CD14-positive monocyte (primary cell): ENCODE measurements at regions not wholly inside any gene's neighbourhood (a gene's known extent, or its start where the extent isn't known, plus 50 kb on each side); places are given as distances from the start of the nearest gene placed in this dataset.
A peak's percentile ranks its signal among the peaks of the same experiment; 100 is the strongest.

Experiments
- DNase-seq, 3 donors: peaks; one replicate each; pipeline ENCODE4 v3.0.0-alpha.2; 2011 to 2022
- H2AFZ ChIP-seq: 2 replicates; pipeline ENCODE4 v1.6.0; 2012; ENCODE audit warnings: mild to moderate bottlenecking, low read depth, low read length, inconsistent platforms; ENCODE audit not compliant: insufficient read depth, poor library complexity, severe bottlenecking
- H3K27ac ChIP-seq, 2 donors: 1 replicate in 1 of 2; 2 replicates in 1 of 2; pipeline ENCODE4 v1.5.1; 2012 to 2013; ENCODE audit warnings: low read length in 2 of 2, control low read depth in 1 of 2, inconsistent platforms in 1 of 2, low read depth in 1 of 2, mild to moderate bottlenecking in 1 of 2
- H3K27me3 ChIP-seq, 2 donors: one replicate each; pipeline versions ENCODE4 v1.6.0 to v1.6.1; 2011 to 2013; ENCODE audit warnings: low read length in 2 of 2; ENCODE audit not compliant: control insufficient read depth in 2 of 2, insufficient read depth in 2 of 2
- H3K36me3 ChIP-seq, 2 donors: replicated peaks in 1 of 2; 1 replicate in 1 of 2; 2 replicates in 1 of 2; pipeline versions ENCODE4 v1.5.1 to v1.6.1; 2012 to 2013; ENCODE audit warnings: low read length in 2 of 2, control low read depth in 1 of 2, inconsistent platforms in 1 of 2, mild to moderate bottlenecking in 1 of 2; ENCODE audit not compliant: insufficient read depth in 2 of 2, control insufficient read depth in 1 of 2
- H3K4me1 ChIP-seq, 2 donors: 1 replicate in 1 of 2; 2 replicates in 1 of 2; pipeline versions ENCODE4 v1.5.1 to v1.6.1; 2012 to 2013; ENCODE audit warnings: low read length in 2 of 2, control low read depth in 1 of 2, inconsistent platforms in 1 of 2, mild to moderate bottlenecking in 1 of 2, moderate library complexity in 1 of 2; ENCODE audit not compliant: insufficient read depth in 2 of 2, control insufficient read depth in 1 of 2
- H3K4me2 ChIP-seq: replicated peaks from 2 replicates; pipeline ENCODE3; 2012; ENCODE audit warnings: low read length, moderate library complexity, mild to moderate bottlenecking; ENCODE audit not compliant: poor library complexity, severe bottlenecking; ENCODE audit errors: extremely low read depth
- H3K4me3 ChIP-seq, 3 experiments: fragments of 200-600 bp in 1 of 3; sonication (generic) in 1 of 3; replicated peaks in 1 of 3; 1 replicate in 2 of 3; 2 replicates in 1 of 3; pipeline ENCODE4 v1.5.1; 2011 to 2013; ENCODE audit warnings: low read length in 3 of 3, mild to moderate bottlenecking in 3 of 3, control low read depth in 2 of 3, low read depth in 2 of 3, inconsistent platforms in 1 of 3, moderate library complexity in 1 of 3
- H3K79me2 ChIP-seq: 2 replicates; pipeline ENCODE4 v1.6.0; 2012; ENCODE audit warnings: mild to moderate bottlenecking, control low read depth, inconsistent platforms, low read length, moderate library complexity; ENCODE audit not compliant: insufficient read depth
- H3K9ac ChIP-seq: 2 replicates; pipeline ENCODE4 v1.6.0; 2017; ENCODE audit warnings: low read length, mild to moderate bottlenecking; ENCODE audit not compliant: insufficient read depth, poor library complexity, severe bottlenecking
- H3K9me3 ChIP-seq, 2 donors: replicated peaks in 1 of 2; 1 replicate in 1 of 2; 2 replicates in 1 of 2; pipeline versions ENCODE4 v1.5.1 to v1.6.1; 2012 to 2013; ENCODE audit warnings: low read length in 2 of 2, control low read depth in 1 of 2; ENCODE audit not compliant: control insufficient read depth in 1 of 2, insufficient read depth in 1 of 2
- H4K20me1 ChIP-seq: 2 replicates; pipeline ENCODE4 v1.6.0; 2012; ENCODE audit warnings: mild to moderate bottlenecking, low read length, control low read depth, moderate library complexity; ENCODE audit not compliant: insufficient read depth
- H3K27ac Mint-ChIP-seq, 7 donors: one replicate each; pipeline ENCODE4 v1.8.0; 2020; ENCODE audit warnings: mild to moderate bottlenecking in 7 of 7, mixed read lengths in 7 of 7, moderate library complexity in 6 of 7, inconsistent platforms in 2 of 7
- H3K27me3 Mint-ChIP-seq, 3 donors: one replicate each; pipeline ENCODE4 v1.8.0; 2021 to 2022; ENCODE audit warnings: low read depth in 3 of 3, mild to moderate bottlenecking in 3 of 3, mixed read lengths in 3 of 3, moderate library complexity in 3 of 3, inconsistent platforms in 1 of 3
- H3K36me3 Mint-ChIP-seq, 2 donors: one replicate each; pipeline ENCODE4 v1.8.0; 2020; ENCODE audit warnings: mixed read lengths in 2 of 2, inconsistent platforms in 1 of 2, mild to moderate bottlenecking in 1 of 2
- H3K4me1 Mint-ChIP-seq: one replicate; pipeline ENCODE4 v1.8.0; 2020; ENCODE audit warnings: mild to moderate bottlenecking, mixed read lengths
- H3K4me3 Mint-ChIP-seq, 2 donors: one replicate each; pipeline ENCODE4 v1.8.0; 2020; ENCODE audit warnings: mild to moderate bottlenecking in 2 of 2, mixed read lengths in 2 of 2, moderate library complexity in 1 of 2
- H3K9me3 Mint-ChIP-seq, 7 donors: one replicate each; pipeline ENCODE4 v1.8.0; 2020 to 2022; ENCODE audit warnings: mixed read lengths in 7 of 7, mild to moderate bottlenecking in 6 of 7, moderate library complexity in 6 of 7, inconsistent platforms in 2 of 7
- CTCF ChIP-seq: fragments of 200-600 bp; IDR thresholded peaks from one replicate; pipeline ENCODE4 v1.8.0; 2022; ENCODE audit warnings: antibody characterized with exemption, mild to moderate bottlenecking
- WGBS: methylation state at CpG from one replicate; pipeline ENCODE4 v1.1.5; 2013; ENCODE audit warnings: missing lambda C conversion rate; ENCODE audit not compliant: insufficient coverage; 5-methylcytosine and 5-hydroxymethylcytosine counted together
- intact Hi-C, 2 donors: fragments of 100-400 bp; cut with micrococcal nuclease; formaldehyde crosslinking; loops; one replicate each; pipeline versions ENCODE4 v1.15.0 to v1.15.1; 2023

- H4K20me1 ChIP-seq = no peaks in the 10 kb centered on the region
- no peak overlapping the region for H3K27ac Mint-ChIP-seq
- H3K27ac ChIP-seq = no peak overlapping the region
- H3K27me3 Mint-ChIP-seq = peaks cover 0 to 8% (median 6%) of the 10 kb centered on the region in 3 donors
- WGBS = 98% methylated on average over 9 of the region's 9 CpGs
- H2AFZ ChIP-seq = no peak overlapping the region
- no peaks in the 10 kb centered on the region for H3K36me3 Mint-ChIP-seq
- no peak overlapping the region for H3K9ac ChIP-seq
- TF ChIP-seq CTCF = no peak
- H3K4me3 ChIP-seq = no peak overlapping the region
- H3K4me1 ChIP-seq = no peaks in the 10 kb centered on the region
- no peak for DNase-seq
- intact Hi-C loops = no loop called here
- H3K27me3 ChIP-seq = no peaks in the 10 kb centered on the region
- H3K9me3 ChIP-seq = no peaks in the 10 kb centered on the region
- no peak overlapping the region for H3K4me3 Mint-ChIP-seq
- no peaks in the 10 kb centered on the region for H3K36me3 ChIP-seq
- H3K4me1 Mint-ChIP-seq = no peaks in the 10 kb centered on the region
- no peak overlapping the region for H3K4me2 ChIP-seq
- H3K9me3 Mint-ChIP-seq = no peaks in the 10 kb centered on the region
- H3K79me2 ChIP-seq = no peaks in the 10 kb centered on the region
Observed at GRCh38 chr7:47721670-47722069, 139.8 kb upstream of the TNS3 start.

DNA sequence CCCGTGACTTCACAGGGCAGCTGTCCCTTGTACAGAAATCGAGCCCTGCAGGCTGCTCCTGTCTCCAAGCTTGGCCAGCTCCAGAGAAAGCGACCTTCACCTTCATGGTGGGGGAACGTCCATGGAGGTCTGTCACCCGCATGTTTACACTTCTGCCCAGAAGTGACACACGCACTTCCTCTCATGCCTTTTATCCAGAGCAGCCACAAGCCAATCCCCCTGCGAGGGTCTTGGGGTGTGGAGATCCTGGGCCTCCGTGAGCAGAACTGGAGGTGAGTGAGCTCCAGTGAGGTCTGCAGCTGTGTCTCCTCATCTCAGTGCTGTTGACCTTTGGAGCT, 139.0 kb upstream of the TNS3 start:
- DNase-seq = no peak
- Histone ChIP-seq H3K9me3 (no peaks in the 10 kb centered on the region), H2AFZ (no peak overlapping the region), H3K36me3 (no peaks in the 10 kb centered on the region), H3K4me3 (no peak overlapping the region), H4K20me1 (no peaks in the 10 kb centered on the region), H3K9ac (no peak overlapping the region), H3K4me1 (no peaks in the 10 kb centered on the region), H3K27ac (no peak overlapping the region), H3K79me2 (no peaks in the 10 kb centered on the region), H3K27me3 (no peaks in the 10 kb centered on the region), H3K4me2 (no peak overlapping the region)
- intact Hi-C loops = no loop called here
- H3K9me3 Mint-ChIP-seq = no peaks in the 10 kb centered on the region
- H3K4me1 Mint-ChIP-seq = no peaks in the 10 kb centered on the region
- no peak overlapping the region for H3K4me3 Mint-ChIP-seq
- WGBS = 100% methylated on average over 4 of the region's 8 CpGs
- H3K36me3 Mint-ChIP-seq = no peaks in the 10 kb centered on the region
- TF ChIP-seq CTCF = no peak
- peaks cover 0 to 8% (median 4%) of the 10 kb centered on the region in 3 donors for H3K27me3 Mint-ChIP-seq
- H3K27ac Mint-ChIP-seq = peak overlapping the region in 1 of 7 donors; percentile 7
